ENCODE measurements at regions not wholly inside any gene's neighbourhood (a gene's known extent, or its start where the extent isn't known, plus 50 kb on each side); places are given as distances from the start of the nearest gene placed in this dataset.

- DNase-seq (ENCODE audit: insufficient read length, low spot score) (no peak), FAIRE-seq (no peak)
Measured at GRCh38 chr6:33869826-33870423, 66.1 kb upstream of the MLN start.

- FAIRE-seq (no peak), DNase-seq (ENCODE audit: insufficient read length, low spot score) (no peak)
Measured at GRCh38 chr6:33869121-33869520, 65.3 kb upstream of the MLN start.

- no peak for DNase-seq (ENCODE audit: insufficient read length, low spot score)
- no peak for FAIRE-seq
Measured at GRCh38 chr6:33868141-33868540, 64.3 kb upstream of the MLN start.

DNA sequence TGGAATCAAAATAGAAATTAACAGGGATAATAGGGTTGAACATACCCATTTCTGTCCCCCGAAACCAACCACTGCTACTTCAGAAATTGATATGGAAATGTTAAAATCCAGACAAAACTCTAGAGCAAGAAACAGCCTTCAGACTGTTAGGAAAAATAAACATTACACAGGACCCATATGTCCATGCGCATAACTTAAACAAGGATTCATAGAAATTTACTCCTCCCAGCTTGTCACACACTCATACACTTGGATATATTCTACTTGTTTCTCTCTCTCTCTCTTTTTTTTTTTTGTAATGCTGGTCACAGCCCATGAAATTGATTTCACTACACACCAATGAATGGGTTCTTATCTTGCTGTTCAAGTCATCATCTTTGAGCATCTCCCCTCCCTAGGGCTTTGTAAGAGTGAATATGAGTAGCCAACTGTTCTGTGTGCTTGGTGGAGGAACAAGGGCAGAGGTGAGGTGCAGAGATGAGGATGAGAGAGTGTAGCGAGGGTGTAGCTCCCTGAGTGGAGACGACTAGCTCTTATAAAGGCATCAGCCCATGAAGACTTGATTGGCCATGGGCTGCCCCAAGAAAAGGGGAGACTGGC, 61.8 kb upstream of the MLN start:
- FAIRE-seq: no peak
- no peak for DNase-seq (ENCODE audit: insufficient read length, low spot score)

GRCh38 chr6:33863723-33864440, 60.1 kb upstream of the MLN start:
- no peak for DNase-seq (ENCODE audit: insufficient read length, low spot score)
- peak; percentile 63 for FAIRE-seq

DNA sequence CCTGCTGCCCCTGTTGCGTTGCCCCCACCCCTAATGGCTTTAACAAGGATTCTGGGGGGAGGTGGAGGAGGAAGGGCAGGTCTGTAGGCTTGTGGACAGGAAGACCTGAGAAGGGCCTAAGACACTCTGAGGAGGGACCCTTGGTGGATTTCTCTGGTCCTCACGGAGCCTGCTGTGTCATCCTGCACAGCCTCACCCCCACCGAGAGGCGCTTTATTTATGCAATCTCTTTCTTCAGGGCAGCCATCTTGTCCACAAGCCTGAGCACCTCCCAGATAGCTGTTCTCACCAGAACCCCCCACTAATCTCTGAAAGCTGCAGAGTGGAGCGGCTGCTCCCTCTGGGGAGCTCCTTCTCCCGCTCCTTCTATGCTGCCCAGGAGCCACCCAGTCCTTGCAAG, 59.3 kb upstream of the MLN start:
- FAIRE-seq: no peak
- DNase-seq (ENCODE audit: insufficient read length, low spot score): no peak

DNA sequence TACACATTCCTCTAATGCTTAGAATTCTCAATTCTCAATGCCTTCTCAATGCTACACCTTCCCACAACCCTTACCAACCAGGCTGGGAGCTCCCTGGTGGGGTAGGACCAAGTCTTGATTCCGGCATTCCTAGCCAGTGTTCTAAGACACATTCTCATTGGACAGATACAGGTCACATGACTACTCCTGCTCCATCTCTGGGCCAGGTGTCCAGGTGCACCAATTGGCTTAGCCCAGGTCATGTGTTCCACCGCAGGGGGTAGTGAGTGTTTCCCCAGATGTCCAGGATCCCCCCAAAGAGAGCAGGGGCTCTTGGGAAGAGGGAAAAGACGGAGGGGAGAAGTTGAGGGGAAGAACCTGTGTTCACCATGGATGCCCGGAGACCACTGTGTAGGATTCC, 58.7 kb upstream of the MLN start:
- FAIRE-seq: no peak
- DNase-seq (ENCODE audit: insufficient read length, low spot score): no peak

DNA sequence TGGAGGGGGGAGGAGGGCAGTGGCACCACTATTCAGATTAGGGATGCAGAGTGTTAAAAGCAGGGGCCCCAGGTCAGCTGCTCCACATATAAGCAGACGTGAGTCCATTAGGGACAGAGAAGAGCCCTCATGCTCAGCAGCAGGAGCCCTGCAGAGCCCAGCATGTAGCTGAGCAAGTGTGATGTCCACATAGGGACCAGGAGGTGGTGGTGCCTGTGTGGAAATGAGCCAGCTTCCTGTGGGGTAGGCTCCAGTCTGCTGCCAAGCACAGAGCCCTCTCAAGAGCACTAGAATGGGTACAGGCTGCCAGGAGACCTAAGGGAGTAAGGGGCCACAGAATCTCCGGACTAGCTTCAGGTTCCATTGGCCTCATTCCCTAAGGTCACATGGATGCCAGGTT, 57.9 kb upstream of the MLN start:
- no peak for DNase-seq (ENCODE audit: insufficient read length, low spot score)
- no peak for FAIRE-seq

- DNase-seq (ENCODE audit: insufficient read length, low spot score): no peak
Measured at GRCh38 chr6:33860706-33861474, 57.1 kb upstream of the MLN start.

DNA sequence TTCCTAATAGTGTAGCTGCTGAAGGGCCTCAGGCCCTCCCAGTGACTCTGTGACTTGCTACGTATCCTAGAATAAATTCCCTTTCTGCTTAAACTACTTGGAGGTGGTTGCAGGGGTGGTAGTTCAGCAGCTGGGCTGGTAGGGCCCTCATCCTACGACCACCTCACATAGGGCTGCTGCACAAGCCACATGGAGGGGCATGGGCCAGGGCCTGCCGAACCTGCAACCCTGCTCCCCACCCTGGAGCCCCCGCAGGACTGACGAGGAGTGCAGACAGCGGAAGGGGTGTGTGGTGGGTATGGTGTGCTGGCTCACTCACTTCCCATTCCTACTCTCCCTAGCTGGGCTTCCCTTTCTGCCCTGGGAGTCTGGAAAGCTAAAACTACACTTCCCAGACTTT, 56.2 kb upstream of the MLN start:
- FAIRE-seq (no peak), DNase-seq (ENCODE audit: insufficient read length, low spot score) (no peak)

More at GRCh38 chr6:33860706-33861474, 57.1 kb upstream of the MLN start:
- FAIRE-seq: no peak

DNA sequence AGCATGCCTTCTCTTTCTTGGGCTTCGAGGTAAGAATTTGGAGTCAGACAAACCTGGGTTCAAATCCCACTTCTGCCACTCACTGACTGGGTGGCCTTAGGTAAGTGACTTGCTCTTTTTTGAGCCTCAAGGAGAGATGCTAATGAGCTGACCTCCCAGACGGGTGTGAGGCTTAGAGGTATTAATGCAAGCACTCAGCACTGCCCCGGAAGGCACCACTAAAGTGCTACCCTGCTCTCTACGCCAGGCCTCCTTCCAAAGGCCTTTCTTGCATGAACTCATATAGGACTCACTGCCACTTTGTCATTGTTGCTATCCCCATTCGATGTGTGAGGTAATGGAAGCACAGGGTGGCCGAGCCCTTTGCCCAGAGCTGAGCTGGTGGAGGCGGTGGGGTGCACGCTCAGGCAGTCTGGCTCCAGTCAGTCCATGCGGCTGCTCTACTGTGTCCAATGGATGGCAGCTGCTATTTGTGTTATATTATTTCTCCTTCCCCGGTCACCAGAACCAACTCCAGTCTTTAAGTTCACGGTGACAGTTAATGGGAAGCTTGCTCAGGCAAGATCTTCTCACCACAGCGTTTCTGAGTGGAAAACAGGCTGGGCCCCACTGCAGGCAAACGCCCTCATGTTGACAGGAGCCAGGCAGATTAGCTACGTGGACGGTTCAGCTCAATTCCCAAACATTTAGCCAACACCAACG, 55.2 kb upstream of the MLN start:
- no peak for FAIRE-seq

GRCh38 chr6:33857932-33858475, 54.2 kb upstream of the MLN start:
- no peak for DNase-seq (ENCODE audit: insufficient read length, low spot score)
- FAIRE-seq: no peak

More for the DNA sequence above, 55.2 kb upstream of the MLN start:
- no peak for DNase-seq (ENCODE audit: insufficient read length, low spot score)

DNA sequence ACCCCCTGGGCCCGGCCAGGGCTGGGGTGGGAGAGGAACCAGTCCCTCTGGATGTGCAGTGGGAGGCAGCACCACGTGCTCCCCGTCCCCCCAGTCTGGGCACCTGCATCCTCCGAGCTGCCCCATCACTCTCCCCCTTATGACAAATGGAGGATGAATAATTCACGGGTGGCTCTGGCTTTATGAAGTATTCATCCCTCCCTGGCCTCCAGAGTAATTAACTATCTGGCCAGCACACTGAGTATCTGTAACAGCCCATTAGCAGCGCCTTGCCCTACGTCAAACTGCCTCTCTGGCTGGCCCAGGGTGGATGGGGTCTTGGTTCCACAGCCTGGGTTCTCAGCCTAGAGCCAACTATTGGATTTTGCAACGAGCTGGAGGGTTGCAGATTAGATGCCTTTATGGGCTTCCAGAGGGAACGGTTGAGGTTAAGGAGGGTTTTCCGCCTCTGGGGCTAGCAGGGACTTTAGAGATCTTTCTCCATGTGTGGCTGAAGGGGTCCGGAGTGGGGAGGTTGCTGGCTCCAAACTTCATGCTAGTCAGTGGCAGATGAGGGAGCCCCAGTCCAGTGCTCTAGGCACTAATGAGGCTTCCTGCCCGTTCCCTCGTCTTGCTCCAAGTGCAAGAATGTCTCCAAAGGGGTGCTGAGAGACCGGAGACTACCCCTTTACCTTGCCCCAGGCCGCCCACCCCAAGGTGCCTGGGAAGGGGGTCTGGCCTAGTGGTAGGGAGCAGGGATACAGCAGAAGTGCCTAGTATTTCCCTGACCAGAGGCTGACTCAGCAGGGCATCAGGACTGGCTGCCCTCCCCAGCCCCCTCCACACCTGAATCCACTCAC, 53.5 kb upstream of the MLN start:
- FAIRE-seq (no peak), DNase-seq (ENCODE audit: insufficient read length, low spot score) (no peak)

GRCh38 chr6:33856655-33857054, 52.9 kb upstream of the MLN start:
- DNase-seq (ENCODE audit: insufficient read length, low spot score): no peak

GRCh38 chr6:33856031-33856590, 52.3 kb upstream of the MLN start:
- FAIRE-seq (no peak), DNase-seq (ENCODE audit: insufficient read length, low spot score) (no peak)

More at GRCh38 chr6:33856655-33857054, 52.9 kb upstream of the MLN start:
- FAIRE-seq: no peak

- FAIRE-seq (no peak), DNase-seq (ENCODE audit: insufficient read length, low spot score) (no peak)
Measured at GRCh38 chr6:33854572-33855030, 50.8 kb upstream of the MLN start.

DNA sequence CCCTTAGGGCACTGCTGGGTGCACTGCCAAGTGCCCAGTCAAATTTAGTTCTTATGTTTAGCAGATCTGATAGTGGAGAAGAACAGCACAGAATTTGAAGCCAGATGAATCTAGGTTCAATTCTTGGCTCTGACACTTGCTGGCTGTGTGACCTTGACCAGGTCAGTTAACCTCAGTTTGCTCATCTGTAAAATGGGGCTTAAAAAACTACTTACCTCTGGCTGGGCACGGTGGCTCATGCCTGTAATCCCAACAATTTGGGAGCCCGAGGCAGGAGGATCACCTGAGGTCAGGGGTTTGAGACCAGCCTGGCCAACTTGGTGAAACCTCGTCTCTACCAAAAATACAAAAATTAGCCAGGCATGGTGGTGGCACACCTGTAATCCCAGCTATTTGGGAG, 49.9 kb upstream of the MLN start:
- FAIRE-seq (no peak), DNase-seq (ENCODE audit: insufficient read length, low spot score) (no peak)

Measured in HTR-8/SVneo (cell line).